ENCODE measurements at regions not wholly inside any gene's neighbourhood (a gene's known extent, or its start where the extent isn't known, plus 50 kb on each side); places are given as distances from the start of the nearest gene placed in this dataset.

DNA sequence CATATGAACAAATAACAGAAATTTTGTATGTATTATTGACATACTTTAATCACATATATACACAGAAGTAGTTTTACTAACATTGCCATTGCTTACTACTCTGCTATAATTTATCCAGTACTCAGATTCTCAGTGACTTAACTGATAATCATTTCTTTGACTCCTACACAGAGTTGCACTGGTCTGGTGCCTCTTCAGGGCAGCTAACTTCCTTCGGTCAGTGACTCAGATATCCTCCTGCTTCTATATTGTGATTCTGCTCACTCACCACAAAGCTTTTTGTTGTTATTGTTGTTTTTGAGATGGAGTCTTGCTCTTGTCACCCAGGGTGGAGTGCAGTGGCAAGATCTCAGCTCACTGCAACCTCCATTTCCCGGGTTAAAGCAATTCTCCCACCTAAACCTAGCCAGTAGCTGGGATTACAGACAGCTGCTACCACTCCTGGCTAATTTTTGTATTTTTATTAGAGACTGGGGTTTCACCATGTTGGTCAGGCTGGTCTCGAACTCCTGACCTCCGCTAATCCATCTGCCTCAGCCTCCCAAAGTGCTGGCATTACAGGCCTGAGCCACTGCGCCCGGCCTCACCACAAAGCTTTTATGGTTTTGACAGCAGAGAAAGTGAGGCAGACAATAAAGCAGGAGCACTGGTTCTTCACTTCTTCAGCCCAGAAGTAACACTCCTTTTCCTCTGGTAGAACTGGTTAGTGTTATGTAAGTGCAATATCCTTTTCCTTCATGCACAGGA is 499.3 kb downstream of the EPHA5 start:
- TF ChIP-seq, protein P1, sequence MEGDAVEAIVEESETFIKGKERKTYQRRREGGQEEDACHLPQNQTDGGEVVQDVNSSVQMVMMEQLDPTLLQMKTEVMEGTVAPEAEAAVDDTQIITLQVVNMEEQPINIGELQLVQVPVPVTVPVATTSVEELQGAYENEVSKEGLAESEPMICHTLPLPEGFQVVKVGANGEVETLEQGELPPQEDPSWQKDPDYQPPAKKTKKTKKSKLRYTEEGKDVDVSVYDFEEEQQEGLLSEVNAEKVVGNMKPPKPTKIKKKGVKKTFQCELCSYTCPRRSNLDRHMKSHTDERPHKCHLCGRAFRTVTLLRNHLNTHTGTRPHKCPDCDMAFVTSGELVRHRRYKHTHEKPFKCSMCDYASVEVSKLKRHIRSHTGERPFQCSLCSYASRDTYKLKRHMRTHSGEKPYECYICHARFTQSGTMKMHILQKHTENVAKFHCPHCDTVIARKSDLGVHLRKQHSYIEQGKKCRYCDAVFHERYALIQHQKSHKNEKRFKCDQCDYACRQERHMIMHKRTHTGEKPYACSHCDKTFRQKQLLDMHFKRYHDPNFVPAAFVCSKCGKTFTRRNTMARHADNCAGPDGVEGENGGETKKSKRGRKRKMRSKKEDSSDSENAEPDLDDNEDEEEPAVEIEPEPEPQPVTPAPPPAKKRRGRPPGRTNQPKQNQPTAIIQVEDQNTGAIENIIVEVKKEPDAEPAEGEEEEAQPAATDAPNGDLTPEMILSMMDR (IDR thresholded peaks at IDR 0.05), result no peak
- no peak for TF ChIP-seq EZH2 (IDR thresholded peaks at IDR 0.05; ENCODE audit: borderline replicate concordance, insufficient read depth, low read depth, low read length, poor library complexity, severe bottlenecking)

All from B cell (primary cell).